MCF 10A (cell line): ENCODE measurements at regions not wholly inside any gene's neighbourhood (a gene's known extent, or its start where the extent isn't known, plus 50 kb on each side); places are given as distances from the start of the nearest gene placed in this dataset.

Experiments used
- BruUV-seq: library from RNA; stranded (reverse); fragments of 400-500 nt; replicated peaks from 2 replicates; lab custom pipeline; 2021; lab: Mats Ljungman, UMichigan
- CTCF ChIA-PET: fragments of 300-600 bp; sonication (Branson Sonifier 250); formaldehyde crosslinking; extraction: SDS; loops from one replicate; lab custom pipeline; 2021; ENCODE audit warnings: antibody characterized with exemption, inconsistent platforms; lab: Yijun Ruan, JAX
- POLR2A ChIA-PET: fragments of 300-600, 350-650 bp; sonication (Branson Sonifier 250); formaldehyde crosslinking; extraction: SDS; loops from one replicate; lab custom pipeline; 2020; ENCODE audit warnings: antibody characterized with exemption, inconsistent platforms; lab: Yijun Ruan, JAX
- DNase-seq: peaks from one replicate; pipeline ENCODE4 v3.0.0-alpha.2; 2018; ENCODE audit not compliant: unreplicated experiment
- H3K27ac Mint-ChIP-seq: one replicate; pipeline ENCODE4 v1.8.0; 2022; ENCODE audit warnings: mild to moderate bottlenecking, low read depth, mixed read lengths; ENCODE audit not compliant: unreplicated experiment
- H3K27me3 Mint-ChIP-seq: one replicate; pipeline ENCODE4 v1.8.0; 2022; ENCODE audit warnings: mixed read lengths; ENCODE audit not compliant: insufficient read depth, unreplicated experiment
- H3K36me3 Mint-ChIP-seq: one replicate; pipeline ENCODE4 v1.8.0; 2022; ENCODE audit warnings: mild to moderate bottlenecking, moderate library complexity, mixed read lengths; ENCODE audit not compliant: insufficient read depth, unreplicated experiment
- H3K4me1 Mint-ChIP-seq: one replicate; pipeline ENCODE4 v1.8.0; 2022; ENCODE audit warnings: mixed read lengths; ENCODE audit not compliant: insufficient read depth, unreplicated experiment
- H3K4me3 Mint-ChIP-seq: one replicate; pipeline ENCODE4 v1.8.0; 2022; ENCODE audit warnings: mild to moderate bottlenecking, moderate library complexity, mixed read lengths; ENCODE audit not compliant: unreplicated experiment
- H3K9me3 Mint-ChIP-seq: one replicate; pipeline ENCODE4 v1.8.0; 2022; ENCODE audit warnings: mixed read lengths; ENCODE audit not compliant: unreplicated experiment
- intact Hi-C: fragments of 100-400 bp; cut with micrococcal nuclease; formaldehyde crosslinking; loops from 2 replicates; pipeline ENCODE4 v1.14.1; 2022
- TF ChIP-seq, protein P1 (sequence below): fragments of 200-600 bp; IDR thresholded peaks from one replicate; pipeline ENCODE4 v1.8.0; 2022; ENCODE audit warnings: antibody characterized with exemption, mild to moderate bottlenecking; ENCODE audit not compliant: unreplicated experiment

DNA sequence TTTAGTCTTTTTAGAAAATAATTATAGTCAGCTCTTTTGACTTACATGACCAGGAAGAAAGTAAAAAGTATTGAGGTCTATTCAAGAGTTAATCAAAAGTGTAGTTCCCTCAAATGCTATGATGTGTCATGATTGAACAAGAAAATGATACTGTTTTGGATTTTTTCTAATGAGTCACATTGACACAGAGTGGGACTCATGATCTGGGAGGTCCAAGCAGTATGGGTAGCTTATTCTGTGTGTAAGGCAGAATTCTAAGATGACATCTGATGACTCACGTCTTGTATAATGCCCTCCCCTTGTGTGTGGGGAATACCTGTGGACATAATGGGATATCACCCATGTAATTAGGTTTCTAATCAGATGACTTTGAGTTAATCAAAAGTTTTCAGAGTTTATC lies 178.1 kb upstream of the DDHD1 start:
- DNase-seq, result peak; percentile 47
- Mint-ChIP-seq H3K4me3 (no peak overlapping the region), H3K27me3 (no peaks in the 10 kb centered on the region), H3K9me3 (no peaks in the 10 kb centered on the region), H3K36me3 (no peaks in the 10 kb centered on the region), H3K27ac (no peak overlapping the region), H3K4me1 (peaks cover 25% of the 10 kb centered on the region)
- TF ChIP-seq, protein P1, sequence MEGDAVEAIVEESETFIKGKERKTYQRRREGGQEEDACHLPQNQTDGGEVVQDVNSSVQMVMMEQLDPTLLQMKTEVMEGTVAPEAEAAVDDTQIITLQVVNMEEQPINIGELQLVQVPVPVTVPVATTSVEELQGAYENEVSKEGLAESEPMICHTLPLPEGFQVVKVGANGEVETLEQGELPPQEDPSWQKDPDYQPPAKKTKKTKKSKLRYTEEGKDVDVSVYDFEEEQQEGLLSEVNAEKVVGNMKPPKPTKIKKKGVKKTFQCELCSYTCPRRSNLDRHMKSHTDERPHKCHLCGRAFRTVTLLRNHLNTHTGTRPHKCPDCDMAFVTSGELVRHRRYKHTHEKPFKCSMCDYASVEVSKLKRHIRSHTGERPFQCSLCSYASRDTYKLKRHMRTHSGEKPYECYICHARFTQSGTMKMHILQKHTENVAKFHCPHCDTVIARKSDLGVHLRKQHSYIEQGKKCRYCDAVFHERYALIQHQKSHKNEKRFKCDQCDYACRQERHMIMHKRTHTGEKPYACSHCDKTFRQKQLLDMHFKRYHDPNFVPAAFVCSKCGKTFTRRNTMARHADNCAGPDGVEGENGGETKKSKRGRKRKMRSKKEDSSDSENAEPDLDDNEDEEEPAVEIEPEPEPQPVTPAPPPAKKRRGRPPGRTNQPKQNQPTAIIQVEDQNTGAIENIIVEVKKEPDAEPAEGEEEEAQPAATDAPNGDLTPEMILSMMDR, result no peak
- intact Hi-C loops, result no loop called here
- no TSS peak for BruUV-seq
- CTCF ChIA-PET, result no interaction called here
- POLR2A ChIA-PET, result interaction anchor here (0.8 to 1.7 kb wide), 3 partner anchors 9 to 38 kb away, joined by 3 to 4 read pairs (median 3); no protein-coding TSS in a partner anchor

DNA sequence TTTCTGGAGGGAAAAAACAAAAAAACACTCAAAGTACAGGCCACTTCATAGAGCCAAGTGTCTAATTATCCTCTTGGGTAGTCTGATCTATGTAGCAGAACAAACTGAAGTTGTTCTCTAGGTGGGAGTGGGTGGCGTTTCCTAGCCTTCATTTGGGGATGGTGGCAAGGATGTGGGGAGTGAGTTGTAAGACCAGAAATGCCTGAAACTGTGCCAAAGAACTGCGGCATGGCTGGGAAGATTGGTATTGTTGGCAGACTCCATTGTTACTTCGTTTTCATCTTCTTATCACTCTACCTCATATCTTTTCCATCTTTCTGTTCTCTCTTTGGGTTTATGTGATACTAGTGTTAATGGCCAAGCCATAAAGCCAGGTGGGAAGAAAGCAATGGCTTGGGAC lies 177.3 kb upstream of the DDHD1 start:
- CTCF ChIA-PET, result no interaction called here
- Mint-ChIP-seq H3K4me3 (no peak overlapping the region), H3K27me3 (no peaks in the 10 kb centered on the region), H3K27ac (no peak overlapping the region), H3K36me3 (no peaks in the 10 kb centered on the region), H3K9me3 (no peaks in the 10 kb centered on the region), H3K4me1 (peaks cover 25% of the 10 kb centered on the region)
- TF ChIP-seq, protein P1, result no peak
- no peak for DNase-seq
- BruUV-seq, result no TSS peak
- POLR2A ChIA-PET, result interaction anchor here (0.7 to 1.1 kb wide), 2 partner anchors 39 to 847 kb away, joined by 3 to 4 read pairs; no protein-coding TSS in a partner anchor
- intact Hi-C loops, result no loop called here

DNA sequence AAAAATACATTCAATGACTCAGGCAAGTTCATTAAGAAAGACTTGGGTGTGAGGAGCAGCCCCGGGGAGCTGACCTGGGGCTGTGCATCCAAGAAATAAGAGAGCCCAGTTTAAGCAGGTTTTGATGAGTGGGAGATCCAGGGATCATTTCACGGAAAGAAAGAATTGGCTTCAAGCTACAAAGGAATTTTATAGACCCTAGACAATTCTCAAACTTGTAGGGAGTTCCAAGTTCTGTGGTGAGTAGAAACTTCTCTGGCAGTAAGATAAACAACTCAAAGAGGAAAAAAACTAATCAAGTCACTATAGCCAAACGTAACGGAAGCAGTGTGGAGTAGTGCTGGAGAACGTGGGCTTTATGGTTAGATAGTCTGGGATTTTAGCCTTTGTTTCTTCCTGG lies 175.7 kb upstream of the DDHD1 start:
- H3K36me3 Mint-ChIP-seq, result no peaks in the 10 kb centered on the region
- no TSS peak for BruUV-seq
- H3K9me3 Mint-ChIP-seq, result no peaks in the 10 kb centered on the region
- CTCF ChIA-PET, result no interaction called here
- peak overlapping the region; percentile 37 for H3K27ac Mint-ChIP-seq
- TF ChIP-seq, protein P1, result no peak
- POLR2A ChIA-PET, result interaction anchor here (0.6 kb wide), 1 partner anchor 25 kb away, joined by 3 read pairs; no protein-coding TSS in a partner anchor
- DNase-seq, result no peak
- peaks cover 25% of the 10 kb centered on the region for H3K4me1 Mint-ChIP-seq
- H3K27me3 Mint-ChIP-seq, result no peaks in the 10 kb centered on the region
- intact Hi-C loops, result no loop called here
- H3K4me3 Mint-ChIP-seq, result no peak overlapping the region

DNA sequence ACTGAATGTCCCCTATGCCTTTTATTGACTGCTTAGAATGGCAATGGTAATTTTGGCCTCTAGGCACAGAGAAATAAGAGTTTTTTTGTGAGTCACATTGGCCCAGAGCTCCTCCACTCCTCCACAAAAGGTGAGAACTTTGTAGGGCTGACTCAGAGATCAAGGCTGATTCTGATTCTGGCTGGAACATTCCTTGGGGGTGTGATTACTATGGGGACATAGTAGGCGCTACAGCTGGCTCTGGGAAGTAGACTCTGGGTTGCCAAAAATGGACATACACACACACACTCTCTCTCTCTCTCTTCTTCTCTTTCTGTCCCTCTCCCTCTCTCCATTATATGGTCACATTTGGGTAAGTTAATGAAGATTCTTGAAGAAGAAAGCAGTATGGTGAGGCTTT lies 174.6 kb upstream of the DDHD1 start:
- peaks cover 25% of the 10 kb centered on the region for H3K4me1 Mint-ChIP-seq
- DNase-seq, result peak; percentile 84
- no TSS peak for BruUV-seq
- TF ChIP-seq, protein P1, result no peak
- no peaks in the 10 kb centered on the region for H3K9me3 Mint-ChIP-seq
- no peaks in the 10 kb centered on the region for H3K27me3 Mint-ChIP-seq
- CTCF ChIA-PET, result interaction anchor here (1.1 to 2.5 kb wide), 3 partner anchors 21 to 49 kb away, joined by 3 to 11 read pairs (median 5); no protein-coding TSS in a partner anchor
- intact Hi-C loops, result no loop called here
- POLR2A ChIA-PET, result interaction anchor here (0.6 to 2.6 kb wide), 7 partner anchors 8 to 400 kb away, joined by 3 to 10 read pairs (median 3); no protein-coding TSS in a partner anchor
- no peak overlapping the region for H3K4me3 Mint-ChIP-seq
- peak overlapping the region; percentile 37 for H3K27ac Mint-ChIP-seq
- H3K36me3 Mint-ChIP-seq, result no peaks in the 10 kb centered on the region
